GM12865 (cell line): ENCODE measurements at regions not wholly inside any gene's neighbourhood (a gene's known extent, or its start where the extent isn't known, plus 50 kb on each side); places are given as distances from the start of the nearest gene placed in this dataset.

Experiments used
- DNase-seq: peaks from one replicate; pipeline ENCODE4 v3.0.0; 2010; ENCODE audit warnings: low read depth
- H3K4me3 ChIP-seq: 2 replicates; pipeline ENCODE4 v1.5.1; 2011; ENCODE audit warnings: mild to moderate bottlenecking, low read depth, low read length, control low read depth
- CTCF ChIP-seq: IDR thresholded peaks from 2 replicates; pipeline ENCODE4 v1.5.1; 2011; ENCODE audit warnings: low read length, control low read depth, low read depth, inconsistent platforms; ENCODE audit not compliant: insufficient read depth; ENCODE audit errors: missing control alignments

GRCh38 chr5:32842813-32843530, 131.9 kb downstream of the NPR3 start:
- TF ChIP-seq CTCF = no peak
- no peak for DNase-seq
- H3K4me3 ChIP-seq = no peak overlapping the region

GRCh38 chr5:32843531-32843895, 132.4 kb downstream of the NPR3 start:
- DNase-seq = no peak
- H3K4me3 ChIP-seq = no peak overlapping the region
- TF ChIP-seq CTCF = no peak

- no peak for DNase-seq
- no peak overlapping the region for H3K4me3 ChIP-seq
- no peak for TF ChIP-seq CTCF
Observed at GRCh38 chr5:32845171-32845570, 134.1 kb downstream of the NPR3 start.

- no peak overlapping the region for H3K4me3 ChIP-seq
- TF ChIP-seq CTCF = no peak
- DNase-seq = no peak
Observed at GRCh38 chr5:32848120-32848519, 137.0 kb downstream of the NPR3 start.

- TF ChIP-seq CTCF = no peak
- H3K4me3 ChIP-seq = no peak overlapping the region
- DNase-seq = no peak
Observed at GRCh38 chr5:32848681-32849080, 137.6 kb downstream of the NPR3 start.

GRCh38 chr5:32850817-32851496, 139.8 kb downstream of the NPR3 start:
- DNase-seq = no peak
- no peak for TF ChIP-seq CTCF
- H3K4me3 ChIP-seq = no peak overlapping the region
